Left lung (tissue), 4 donors: ENCODE measurements at regions not wholly inside any gene's neighbourhood (a gene's known extent, or its start where the extent isn't known, plus 50 kb on each side); places are given as distances from the start of the nearest gene placed in this dataset.

Source experiments
- ATAC-seq: fragments of 200-7000 bp; cut with Tn5 transposase; one replicate; pipeline ENCODE4 v1.9.1; 2020; ENCODE audit warnings: moderate library complexity
- DNase-seq, 4 donors: peaks; one replicate each; pipeline ENCODE4 v3.0.0-alpha.2; 2013 to 2020
- H3K27ac ChIP-seq, 2 donors: fragments of 200-600 bp; sonication (generic) in 1 of 2; one replicate each; pipeline versions ENCODE4 v1.5.0 to v1.8.0; 2020 to 2021
- H3K27me3 ChIP-seq, 2 donors: fragments of 200-600 bp; sonication (generic) in 1 of 2; one replicate each; pipeline versions ENCODE4 v1.5.0 to v1.8.0; 2020 to 2021
- H3K36me3 ChIP-seq, 2 donors: fragments of 200-600 bp; sonication (generic) in 1 of 2; one replicate each; pipeline versions ENCODE4 v1.5.0 to v1.8.0; 2020 to 2021
- H3K4me1 ChIP-seq, 2 donors: fragments of 200-600 bp; one replicate each; pipeline ENCODE4 v1.8.0; 2021
- H3K4me3 ChIP-seq, 2 donors: fragments of 200-600 bp; sonication (generic) in 1 of 2; one replicate each; pipeline versions ENCODE4 v1.5.0 to v1.8.0; 2020 to 2021; ENCODE audit warnings: mild to moderate bottlenecking in 1 of 2
- H3K9me3 ChIP-seq, 2 donors: fragments of 200-600 bp; sonication (generic) in 1 of 2; one replicate each; pipeline versions ENCODE4 v1.5.0 to v1.8.0; 2020 to 2021
- intact Hi-C, 2 donors: fragments of 100-400 bp; cut with DNase I; formaldehyde crosslinking; loops; one replicate each; pipeline versions ENCODE4 v1.11.2 to v1.14.2; 2022
- TF ChIP-seq, protein P1 (sequence below), 2 donors: fragments of 200-600 bp; sonication (generic) in 1 of 2; IDR thresholded peaks; one replicate each; pipeline versions ENCODE4 v1.5.0 to v1.8.0; 2021; ENCODE audit warnings: antibody characterized with exemption in 2 of 2
- donor health status: DM: no; HTN: yes; CAD: no.
- donor health status: DM: no; HTN: no; CAD: no.

DNA sequence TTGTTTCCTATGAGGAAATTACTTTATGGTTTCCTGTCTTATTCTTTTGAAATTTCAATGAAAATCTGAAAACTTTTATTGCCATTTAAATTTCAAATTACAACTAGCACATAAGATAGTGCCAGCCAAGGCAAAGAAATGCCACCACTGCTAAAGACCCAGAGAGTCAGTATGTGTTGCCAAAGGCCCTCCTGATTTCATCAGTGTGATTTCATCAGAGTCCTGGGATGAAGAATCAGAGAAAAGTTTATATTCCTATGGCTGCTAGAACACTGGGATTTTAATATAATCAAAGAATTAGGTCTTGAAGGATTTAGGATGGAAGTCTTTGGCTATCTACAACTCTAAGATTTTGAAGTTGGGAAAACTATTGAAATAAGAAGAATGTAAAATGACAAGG lies 434.2 kb upstream of the CCDC54 start:
- intact Hi-C loops = no loop called here
- Histone ChIP-seq H3K36me3 (no peaks in the 10 kb centered on the region), H3K27me3 (no peaks in the 10 kb centered on the region), H3K9me3 (no peaks in the 10 kb centered on the region), H3K4me1 (no peaks in the 10 kb centered on the region), H3K4me3 (no peak overlapping the region), H3K27ac (no peak overlapping the region)
- DNase-seq (peak in 1 of 4 donors; percentile 32), ATAC-seq (no peak)
- TF ChIP-seq, protein P1, sequence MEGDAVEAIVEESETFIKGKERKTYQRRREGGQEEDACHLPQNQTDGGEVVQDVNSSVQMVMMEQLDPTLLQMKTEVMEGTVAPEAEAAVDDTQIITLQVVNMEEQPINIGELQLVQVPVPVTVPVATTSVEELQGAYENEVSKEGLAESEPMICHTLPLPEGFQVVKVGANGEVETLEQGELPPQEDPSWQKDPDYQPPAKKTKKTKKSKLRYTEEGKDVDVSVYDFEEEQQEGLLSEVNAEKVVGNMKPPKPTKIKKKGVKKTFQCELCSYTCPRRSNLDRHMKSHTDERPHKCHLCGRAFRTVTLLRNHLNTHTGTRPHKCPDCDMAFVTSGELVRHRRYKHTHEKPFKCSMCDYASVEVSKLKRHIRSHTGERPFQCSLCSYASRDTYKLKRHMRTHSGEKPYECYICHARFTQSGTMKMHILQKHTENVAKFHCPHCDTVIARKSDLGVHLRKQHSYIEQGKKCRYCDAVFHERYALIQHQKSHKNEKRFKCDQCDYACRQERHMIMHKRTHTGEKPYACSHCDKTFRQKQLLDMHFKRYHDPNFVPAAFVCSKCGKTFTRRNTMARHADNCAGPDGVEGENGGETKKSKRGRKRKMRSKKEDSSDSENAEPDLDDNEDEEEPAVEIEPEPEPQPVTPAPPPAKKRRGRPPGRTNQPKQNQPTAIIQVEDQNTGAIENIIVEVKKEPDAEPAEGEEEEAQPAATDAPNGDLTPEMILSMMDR (IDR thresholded peaks at IDR 0.05) = no peak

DNA sequence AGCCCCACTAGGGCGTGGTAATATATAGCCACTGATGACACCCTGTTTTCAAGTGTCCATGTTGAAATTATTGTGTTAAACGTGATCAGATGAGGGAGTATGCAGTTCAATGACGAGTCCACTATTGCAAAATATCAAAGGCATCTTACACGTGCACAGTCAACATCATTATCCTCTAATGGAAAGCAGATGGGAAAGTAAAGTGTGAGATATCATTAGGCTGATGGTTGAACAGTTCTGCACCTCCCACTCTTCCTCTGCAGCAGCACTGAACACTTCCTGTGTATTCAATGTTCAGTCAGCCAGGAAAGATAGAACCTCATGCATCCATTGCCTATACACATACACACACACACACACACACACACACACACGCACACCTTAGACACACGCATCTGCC lies 431.8 kb upstream of the CCDC54 start:
- ATAC-seq (no peak), DNase-seq (no peak)
- Histone ChIP-seq H3K4me1 (no peaks in the 10 kb centered on the region), H3K9me3 (no peaks in the 10 kb centered on the region), H3K27me3 (no peaks in the 10 kb centered on the region), H3K36me3 (no peaks in the 10 kb centered on the region), H3K27ac (no peak overlapping the region), H3K4me3 (no peak overlapping the region)
- TF ChIP-seq, protein P1 (IDR thresholded peaks at IDR 0.05) = no peak
- intact Hi-C loops = no loop called here

DNA sequence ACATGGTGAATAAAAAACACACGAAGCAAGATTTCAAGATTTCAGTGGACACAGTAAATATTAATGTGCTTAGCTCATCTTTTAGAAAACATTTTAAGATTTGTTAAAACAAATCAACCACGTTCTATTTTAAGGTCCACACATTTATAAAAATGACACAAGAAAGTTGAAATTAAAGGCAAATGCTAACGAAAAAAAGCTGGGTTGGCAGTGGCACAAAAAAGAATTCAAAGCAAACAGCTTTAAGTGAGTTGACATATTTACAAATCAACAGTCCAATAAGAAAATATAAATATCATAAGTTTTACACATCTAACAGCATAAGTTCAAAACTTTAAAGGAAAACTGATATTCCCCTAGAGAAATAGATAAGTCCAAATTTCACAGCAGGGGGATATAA lies 430.4 kb upstream of the CCDC54 start:
- Histone ChIP-seq H3K4me3 (no peak overlapping the region), H3K9me3 (peaks cover 0 to 2% of the 10 kb centered on the region in 2 donors), H3K27me3 (no peaks in the 10 kb centered on the region), H3K4me1 (no peaks in the 10 kb centered on the region), H3K27ac (no peak overlapping the region), H3K36me3 (no peaks in the 10 kb centered on the region)
- ATAC-seq (no peak), DNase-seq (no peak)
- intact Hi-C loops = no loop called here
- TF ChIP-seq, protein P1 (IDR thresholded peaks at IDR 0.05) = no peak

DNA sequence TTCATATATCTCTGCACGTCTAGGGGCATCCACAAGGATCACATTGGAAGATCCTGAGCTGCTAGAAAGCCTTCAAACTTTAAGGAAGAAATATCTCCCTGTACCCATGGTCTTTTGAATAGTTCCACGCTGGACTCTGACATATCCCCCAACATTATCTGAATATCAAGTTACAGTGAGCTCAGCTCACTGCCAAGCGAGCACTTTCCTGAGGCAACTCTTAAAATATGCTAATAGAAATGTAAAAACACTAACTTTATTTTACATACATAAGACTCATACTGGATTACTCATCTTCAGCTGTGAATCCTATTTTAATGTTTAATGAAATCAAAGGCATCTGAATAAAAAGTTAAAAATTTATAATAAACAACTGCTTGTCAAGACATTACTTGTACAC lies 420.2 kb upstream of the CCDC54 start:
- H3K27ac ChIP-seq = no peak overlapping the region
- ATAC-seq (no peak), DNase-seq (no peak)
- peaks cover 0 to 11% of the 10 kb centered on the region in 2 donors for H3K9me3 ChIP-seq
- H3K27me3 ChIP-seq = no peaks in the 10 kb centered on the region
- no peaks in the 10 kb centered on the region for H3K36me3 ChIP-seq
- no peaks in the 10 kb centered on the region for H3K4me1 ChIP-seq
- H3K4me3 ChIP-seq = no peak overlapping the region
- intact Hi-C loops = no loop called here
- TF ChIP-seq, protein P1 (IDR thresholded peaks at IDR 0.05) = no peak

DNA sequence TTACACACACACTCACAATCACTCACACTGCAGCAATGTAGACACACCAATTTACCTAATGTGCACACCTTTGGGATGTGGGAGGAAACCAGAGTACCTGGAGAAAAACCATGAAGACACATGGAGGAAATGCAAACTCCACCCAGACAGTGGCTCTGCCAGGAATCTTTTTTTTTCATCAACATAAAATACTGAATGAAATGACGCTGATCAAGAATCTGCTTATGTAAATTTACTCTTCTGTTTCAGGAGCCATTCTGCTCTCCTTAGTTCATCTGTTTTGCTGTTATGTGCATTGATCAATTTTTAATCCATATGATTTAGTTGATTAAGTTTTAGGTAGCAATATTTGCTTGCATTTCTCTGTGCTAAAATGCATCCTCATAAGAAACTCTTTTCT lies 414.2 kb upstream of the CCDC54 start:
- Histone ChIP-seq H3K4me1 (no peaks in the 10 kb centered on the region), H3K27ac (no peak overlapping the region), H3K36me3 (no peaks in the 10 kb centered on the region), H3K27me3 (no peaks in the 10 kb centered on the region), H3K9me3 (no peaks in the 10 kb centered on the region), H3K4me3 (no peak overlapping the region)
- intact Hi-C loops = no loop called here
- ATAC-seq (peak; percentile 24), DNase-seq (no peak)
- TF ChIP-seq, protein P1 (IDR thresholded peaks at IDR 0.05) = no peak
